ACC112 (cell line): ENCODE measurements at regions not wholly inside any gene's neighbourhood (a gene's known extent, or its start where the extent isn't known, plus 50 kb on each side); places are given as distances from the start of the nearest gene placed in this dataset.
"Not testable (repeated sequence)": the region's sequence is repeated elsewhere in the genome, so short reads cannot be mapped to it uniquely, and the experiment has no call there.

Source experiments
- H2AFZ ChIP-seq: fragments of 200-600 bp; sonication (generic); one replicate; pipeline ENCODE4 v1.6.0; 2017; ENCODE audit warnings: antibody characterized with exemption, low read length; ENCODE audit not compliant: unreplicated experiment
- H3K27ac ChIP-seq: fragments of 200-600 bp; sonication (generic); 2 replicates; pipeline ENCODE4 v1.5.1; 2014; ENCODE audit warnings: low read depth, mild to moderate bottlenecking, antibody characterized with exemption, low read length, moderate library complexity
- H3K27me3 ChIP-seq: fragments of 200-600 bp; sonication (generic); 2 replicates; pipeline ENCODE4 v1.6.1; 2014; ENCODE audit warnings: mild to moderate bottlenecking, antibody characterized with exemption, low read length, moderate library complexity, mixed read lengths; ENCODE audit not compliant: insufficient read depth
- H3K36me3 ChIP-seq: fragments of 200-600 bp; sonication (generic); 2 replicates; pipeline ENCODE4 v1.6.1; 2016; ENCODE audit warnings: mild to moderate bottlenecking, antibody characterized with exemption, low read length, moderate library complexity, mixed read lengths; ENCODE audit not compliant: insufficient read depth
- H3K4me1 ChIP-seq: fragments of 200-600 bp; sonication (generic); one replicate; pipeline ENCODE4 v1.6.1; 2016; ENCODE audit warnings: low read length, mixed read lengths; ENCODE audit not compliant: insufficient read depth, unreplicated experiment, control insufficient read depth
- H3K4me3 ChIP-seq: fragments of 200-600 bp; sonication (generic); 2 replicates; pipeline ENCODE4 v1.5.1; 2014; ENCODE audit warnings: mild to moderate bottlenecking, low read depth, low read length
- H3K79me2 ChIP-seq: fragments of 200-600 bp; sonication (generic); one replicate; pipeline ENCODE4 v1.6.0; 2016; ENCODE audit warnings: low read length; ENCODE audit not compliant: control insufficient read depth, unreplicated experiment, insufficient read depth

- H3K36me3 ChIP-seq, H3K4me1 ChIP-seq, H3K27me3 ChIP-seq, H3K79me2 ChIP-seq: not testable (repeated sequence)
- H3K4me3 ChIP-seq, result peak overlapping the region; percentile 77
- peak overlapping the region; percentile 29; the same call in 1 of the 2 replicates for H3K27ac ChIP-seq
- H2AFZ ChIP-seq, result peak overlapping the region; percentile 38
Measured at GRCh38 chr1:143905214-143906179, 66.3 kb downstream of the FAM72C start.

- not testable (repeated sequence) for H3K79me2 ChIP-seq, H3K27ac ChIP-seq, H3K27me3 ChIP-seq, H2AFZ ChIP-seq, H3K4me1 ChIP-seq, H3K36me3 ChIP-seq
- peak overlapping the region; percentile 69 for H3K4me3 ChIP-seq
Measured at GRCh38 chr1:143904622-143904979, 67.2 kb downstream of the FAM72C start.

- H3K79me2 ChIP-seq, H3K4me1 ChIP-seq, H3K36me3 ChIP-seq, H3K27me3 ChIP-seq, H2AFZ ChIP-seq, H3K27ac ChIP-seq: not testable (repeated sequence)
- peak overlapping the region; percentile 69 for H3K4me3 ChIP-seq
Measured at GRCh38 chr1:143903899-143904621, 67.7 kb downstream of the FAM72C start.

GRCh38 chr1:143896377-143896776 lies 75.4 kb downstream of the FAM72C start:
- H3K4me3 ChIP-seq, H3K79me2 ChIP-seq, H3K36me3 ChIP-seq, H2AFZ ChIP-seq, H3K27ac ChIP-seq, H3K27me3 ChIP-seq, H3K4me1 ChIP-seq: not testable (repeated sequence)

- H3K4me1 ChIP-seq, H3K27ac ChIP-seq, H3K27me3 ChIP-seq, H2AFZ ChIP-seq, H3K36me3 ChIP-seq, H3K79me2 ChIP-seq: not testable (repeated sequence)
- peak overlapping the region; percentile 54; the same call in 1 of the 2 replicates for H3K4me3 ChIP-seq
Measured at GRCh38 chr1:143884932-143885574, 86.7 kb downstream of the FAM72C start.

- not testable (repeated sequence) for H3K36me3 ChIP-seq, H3K4me1 ChIP-seq, H2AFZ ChIP-seq, H3K27ac ChIP-seq, H3K27me3 ChIP-seq, H3K79me2 ChIP-seq
- H3K4me3 ChIP-seq, result peak overlapping the region; percentile 54; the same call in 1 of the 2 replicates
Measured at GRCh38 chr1:143884532-143884931, 87.3 kb downstream of the FAM72C start.

GRCh38 chr1:143879757-143880536 lies 91.8 kb downstream of the FAM72C start:
- not testable (repeated sequence) for H3K27ac ChIP-seq, H3K79me2 ChIP-seq, H3K27me3 ChIP-seq

GRCh38 chr1:143875947-143876346 lies 95.8 kb downstream of the FAM72C start:
- H3K4me3 ChIP-seq, H3K79me2 ChIP-seq, H3K27me3 ChIP-seq, H2AFZ ChIP-seq, H3K4me1 ChIP-seq, H3K36me3 ChIP-seq, H3K27ac ChIP-seq: not testable (repeated sequence)

More at GRCh38 chr1:143879757-143880536, 91.8 kb downstream of the FAM72C start:
- not testable (repeated sequence) for H3K4me3 ChIP-seq, H3K4me1 ChIP-seq, H3K36me3 ChIP-seq, H2AFZ ChIP-seq

- not testable (repeated sequence) for H3K27me3 ChIP-seq, H3K4me3 ChIP-seq, H3K79me2 ChIP-seq, H2AFZ ChIP-seq, H3K4me1 ChIP-seq, H3K27ac ChIP-seq, H3K36me3 ChIP-seq
Measured at GRCh38 chr1:143874625-143875024, 97.2 kb downstream of the FAM72C start.

- H3K27ac ChIP-seq, H3K27me3 ChIP-seq, H3K36me3 ChIP-seq, H3K4me3 ChIP-seq, H3K4me1 ChIP-seq, H3K79me2 ChIP-seq, H2AFZ ChIP-seq: not testable (repeated sequence)
Measured at GRCh38 chr1:143873650-143874049, 98.1 kb downstream of the FAM72C start.
